ENCODE measurements at regions not wholly inside any gene's neighbourhood (a gene's known extent, or its start where the extent isn't known, plus 50 kb on each side); places are given as distances from the start of the nearest gene placed in this dataset.

- Histone ChIP-seq H3K4ac (ENCODE audit: low read depth, low read length) (no peak overlapping the region), H4K5ac (ENCODE audit: insufficient read length, low read depth, low read length) (no peak overlapping the region), H4K20me1 (ENCODE audit: control insufficient read depth, insufficient read depth, insufficient read length) (no peaks in the 10 kb centered on the region), H3K14ac (ENCODE audit: insufficient read depth, low read length) (no peak overlapping the region), H2AFZ (ENCODE audit: low read length) (no peak overlapping the region), H3K79me2 (ENCODE audit: insufficient read depth, low read length) (no peaks in the 10 kb centered on the region), H3K4me2 (ENCODE audit: insufficient read depth, insufficient read length, low read length) (no peak overlapping the region), H2BK15ac (ENCODE audit: low read depth, low read length) (no peak overlapping the region), H3K79me1 (ENCODE audit: insufficient read depth, low read depth, low read length, poor library complexity, severe bottlenecking) (no peaks in the 10 kb centered on the region), H3K56ac (ENCODE audit: insufficient read length, low read depth, low read length) (no peak overlapping the region), H3K23me2 (ENCODE audit: insufficient read length, low read depth, low read length, poor library complexity, severe bottlenecking) (no peaks in the 10 kb centered on the region), H4K8ac (replicated peaks; ENCODE audit: insufficient read length, low read depth, low read length) (no peak overlapping the region), H3K27me3 (ENCODE audit: insufficient read depth, low read length) (no peaks in the 10 kb centered on the region), H3K23ac (ENCODE audit: insufficient read length, low read depth, low read length) (no peak overlapping the region), H3T11ph (ENCODE audit: low read length) (no peak overlapping the region), H3K27ac (ENCODE audit: insufficient read length, low read depth, low read length) (no peak overlapping the region), H3K9me3 (ENCODE audit: control insufficient read depth, low read depth, low read length) (peaks cover 11% of the 10 kb centered on the region), H2BK5ac (ENCODE audit: insufficient read length, low read length) (no peak overlapping the region), H3K18ac (ENCODE audit: insufficient read length, low read depth, low read length) (no peak overlapping the region), H2BK120ac (ENCODE audit: low read depth, low read length, poor library complexity, severe bottlenecking) (no peak overlapping the region), H3K4me1 (ENCODE audit: insufficient read depth, low read length) (peaks cover 2% of the 10 kb centered on the region; the same call in 1 of the 2 replicates), H2BK20ac (ENCODE audit: low read depth, low read length, poor library complexity, severe bottlenecking) (no peak overlapping the region), H2BK12ac (ENCODE audit: insufficient read length, low read depth, low read length) (no peak overlapping the region), H2AK5ac (ENCODE audit: insufficient read length, low read length) (no peak overlapping the region), H3K9ac (ENCODE audit: extremely low read depth, insufficient read length, low read length) (no peak overlapping the region), H4K91ac (ENCODE audit: insufficient read length, low read depth, low read length) (no peak overlapping the region)
- peaks cover 21 to 38% (median 25%) of the 10 kb centered on the region in 3 experiments for H3K36me3 Mint-ChIP-seq (ENCODE audit: insufficient read depth in 1 of 3, low read depth in 3 of 3)
- no CpG with 5 or more reads among the region's 6 CpGs for WGBS (ENCODE audit: extremely low coverage, insufficient read length, low lambda C conversion rate)
- peaks cover 33 to 39% of the 10 kb centered on the region in 2 experiments for H3K9me3 Mint-ChIP-seq
- H3K27me3 Mint-ChIP-seq (ENCODE audit: low read depth) = peaks cover 16% of the 10 kb centered on the region
- no peak overlapping the region for H3K4me3 Mint-ChIP-seq
- DNase-seq = no peak
- H3K27ac Mint-ChIP-seq = no peak overlapping the region
- TF ChIP-seq, protein P1, sequence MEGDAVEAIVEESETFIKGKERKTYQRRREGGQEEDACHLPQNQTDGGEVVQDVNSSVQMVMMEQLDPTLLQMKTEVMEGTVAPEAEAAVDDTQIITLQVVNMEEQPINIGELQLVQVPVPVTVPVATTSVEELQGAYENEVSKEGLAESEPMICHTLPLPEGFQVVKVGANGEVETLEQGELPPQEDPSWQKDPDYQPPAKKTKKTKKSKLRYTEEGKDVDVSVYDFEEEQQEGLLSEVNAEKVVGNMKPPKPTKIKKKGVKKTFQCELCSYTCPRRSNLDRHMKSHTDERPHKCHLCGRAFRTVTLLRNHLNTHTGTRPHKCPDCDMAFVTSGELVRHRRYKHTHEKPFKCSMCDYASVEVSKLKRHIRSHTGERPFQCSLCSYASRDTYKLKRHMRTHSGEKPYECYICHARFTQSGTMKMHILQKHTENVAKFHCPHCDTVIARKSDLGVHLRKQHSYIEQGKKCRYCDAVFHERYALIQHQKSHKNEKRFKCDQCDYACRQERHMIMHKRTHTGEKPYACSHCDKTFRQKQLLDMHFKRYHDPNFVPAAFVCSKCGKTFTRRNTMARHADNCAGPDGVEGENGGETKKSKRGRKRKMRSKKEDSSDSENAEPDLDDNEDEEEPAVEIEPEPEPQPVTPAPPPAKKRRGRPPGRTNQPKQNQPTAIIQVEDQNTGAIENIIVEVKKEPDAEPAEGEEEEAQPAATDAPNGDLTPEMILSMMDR (conservative IDR thresholded peaks at IDR 0.05) = no peak
- H3K4me1 Mint-ChIP-seq = peaks cover 24% of the 10 kb centered on the region in 2 experiments
These were observed 193.5 kb downstream of the ACTL7B start for GRCh38 chr9:108662091-108662875.
